Panc1 (cell line): ENCODE measurements at regions not wholly inside any gene's neighbourhood (a gene's known extent, or its start where the extent isn't known, plus 50 kb on each side); places are given as distances from the start of the nearest gene placed in this dataset.

Experiments
- CTCF ChIP-seq: fragments of 450-650 bp; IDR thresholded peaks from 2 replicates; pipeline ENCODE4 v1.5.1; 2017; ENCODE audit warnings: mild to moderate bottlenecking
- POLR2AphosphoS5 ChIP-seq: IDR thresholded peaks from 2 replicates; pipeline ENCODE4 v1.6.1; 2012; ENCODE audit warnings: mild to moderate bottlenecking, low read depth, low read length, moderate library complexity
- REST ChIP-seq, 2 experiments: IDR thresholded peaks; 2 replicates each; pipeline ENCODE4 v1.6.1; 2011 to 2012; ENCODE audit warnings: low read depth in 2 of 2, control low read depth in 1 of 2, low read length in 1 of 2, mild to moderate bottlenecking in 1 of 2, moderate library complexity in 1 of 2; ENCODE audit not compliant: insufficient read depth in 1 of 2
- SIN3A ChIP-seq: IDR thresholded peaks from 2 replicates; pipeline ENCODE4 v1.6.1; 2012; ENCODE audit warnings: low read depth, mild to moderate bottlenecking, low read length, moderate library complexity, borderline replicate concordance; ENCODE audit not compliant: insufficient read depth

- no peak for TF ChIP-seq CTCF
- TF ChIP-seq REST (IDR thresholded peaks at IDR 0.05; ENCODE audit: insufficient read depth in 1 of 2, low read depth in 2 of 2, low read length in 1 of 2): no peak
- no peak for TF ChIP-seq POLR2AphosphoS5
- no peak for TF ChIP-seq SIN3A
Observed at GRCh38 chr18:55085557-55086285, 126.5 kb upstream of the CCDC68 start.
